ENCODE measurements at regions not wholly inside any gene's neighbourhood (a gene's known extent, or its start where the extent isn't known, plus 50 kb on each side); places are given as distances from the start of the nearest gene placed in this dataset.

- intact Hi-C loops (cut with micrococcal nuclease), result no loop called here
- POLR2A ChIA-PET, result no interaction called here
- H3K27me3 ChIP-seq (replicated peaks in 1 of 4; ENCODE audit: control extremely low read depth in 1 of 4, control insufficient read depth in 3 of 4, insufficient read depth in 4 of 4, low read length in 3 of 4), result no peaks in the 10 kb centered on the region
- Mint-ChIP-seq H3K9me3 (ENCODE audit: insufficient read depth) (no peaks in the 10 kb centered on the region), H3K27me3 (peaks cover 3% of the 10 kb centered on the region), H3K4me3 (no peak overlapping the region), H3K4me1 (no peaks in the 10 kb centered on the region), H3K27ac (no peak overlapping the region)
- no peak overlapping the region for H3K27ac ChIP-seq (ENCODE audit: low read length in 2 of 2)
- CTCF ChIA-PET, result no interaction called here
- DNase-seq, result no peak
- H3K4me2 ChIP-seq (replicated peaks; ENCODE audit: low read depth, low read length, poor library complexity, severe bottlenecking), result no peak overlapping the region
- H3K4me1 ChIP-seq (ENCODE audit: control insufficient read depth in 2 of 2, insufficient read depth in 2 of 2, low read length in 2 of 2), result no peaks in the 10 kb centered on the region
- H3K79me2 ChIP-seq (ENCODE audit: control insufficient read depth, insufficient read depth, low read length), result no peaks in the 10 kb centered on the region
- H3K36me3 ChIP-seq (replicated peaks in 1 of 2; ENCODE audit: control extremely low read depth in 1 of 2, control insufficient read depth in 1 of 2, extremely low read depth in 1 of 2, insufficient read depth in 2 of 2, low read length in 1 of 2), result no peaks in the 10 kb centered on the region
- no peak overlapping the region for H3K9ac ChIP-seq (ENCODE audit: low read length)
- 100% methylated on average over 3 of the region's 4 CpGs for WGBS (ENCODE audit: insufficient coverage)
- ATAC-seq (ENCODE audit: low read depth), result no peak
- no peaks in the 10 kb centered on the region for H4K20me1 ChIP-seq (ENCODE audit: control insufficient read depth, insufficient read depth, low read length, poor library complexity, severe bottlenecking)
- TF ChIP-seq CTCF (IDR thresholded peaks at IDR 0.05) (no peak), EZH2 (IDR thresholded peaks at IDR 0.05; ENCODE audit: borderline replicate concordance, insufficient read depth, low read depth, low read length, poor library complexity, severe bottlenecking) (no peak)
- no peak overlapping the region for H3K4me3 ChIP-seq (ENCODE audit: control extremely low read depth in 1 of 5, extremely low read depth in 1 of 5, insufficient read depth in 1 of 5, low read depth in 2 of 5, low read length in 4 of 5)
- H2AFZ ChIP-seq (ENCODE audit: insufficient read depth, low read depth, low read length, poor library complexity, severe bottlenecking), result no peak overlapping the region
- no peaks in the 10 kb centered on the region for H3K9me3 ChIP-seq (ENCODE audit: control extremely low read depth in 1 of 3, control insufficient read depth in 2 of 3, insufficient read depth in 1 of 3, low read length in 2 of 3)
Measured at GRCh38 chr1:220970311-220970710, 91.1 kb downstream of the HLX start.

GRCh38 chr1:220971221-220971620 is 92.0 kb downstream of the HLX start:
- no peak overlapping the region for H3K27ac Mint-ChIP-seq

More at GRCh38 chr1:220971221-220971620, 92.0 kb downstream of the HLX start:
- WGBS (ENCODE audit: insufficient coverage), result no CpG with 5 or more reads among the region's 5 CpGs
- intact Hi-C loops (cut with micrococcal nuclease), result no loop called here
- no peaks in the 10 kb centered on the region for H3K4me1 ChIP-seq (ENCODE audit: control insufficient read depth in 2 of 2, insufficient read depth in 2 of 2, low read length in 2 of 2)
- no peaks in the 10 kb centered on the region for H3K9me3 Mint-ChIP-seq (ENCODE audit: insufficient read depth)
- no peak overlapping the region for H3K4me2 ChIP-seq (replicated peaks; ENCODE audit: low read depth, low read length, poor library complexity, severe bottlenecking)
- no peak overlapping the region for H3K4me3 ChIP-seq (ENCODE audit: control extremely low read depth in 1 of 5, extremely low read depth in 1 of 5, insufficient read depth in 1 of 5, low read depth in 2 of 5, low read length in 4 of 5)
- H3K27ac ChIP-seq (ENCODE audit: low read length in 2 of 2), result no peak overlapping the region
- H3K79me2 ChIP-seq (ENCODE audit: control insufficient read depth, insufficient read depth, low read length), result no peaks in the 10 kb centered on the region
- no peak overlapping the region for H2AFZ ChIP-seq (ENCODE audit: insufficient read depth, low read depth, low read length, poor library complexity, severe bottlenecking)
- DNase-seq, result no peak
- POLR2A ChIA-PET, result no interaction called here
- ATAC-seq (ENCODE audit: low read depth), result no peak
- no peaks in the 10 kb centered on the region for H3K9me3 ChIP-seq (ENCODE audit: control extremely low read depth in 1 of 3, control insufficient read depth in 2 of 3, insufficient read depth in 1 of 3, low read length in 2 of 3)
- H3K27me3 ChIP-seq (replicated peaks in 1 of 4; ENCODE audit: control extremely low read depth in 1 of 4, control insufficient read depth in 3 of 4, insufficient read depth in 4 of 4, low read length in 3 of 4), result no peaks in the 10 kb centered on the region
- no peaks in the 10 kb centered on the region for H3K4me1 Mint-ChIP-seq
- H3K27me3 Mint-ChIP-seq, result peaks cover 3% of the 10 kb centered on the region
- H3K36me3 ChIP-seq (replicated peaks in 1 of 2; ENCODE audit: control extremely low read depth in 1 of 2, control insufficient read depth in 1 of 2, extremely low read depth in 1 of 2, insufficient read depth in 2 of 2, low read length in 1 of 2), result no peaks in the 10 kb centered on the region
- no peak for TF ChIP-seq EZH2 (IDR thresholded peaks at IDR 0.05; ENCODE audit: borderline replicate concordance, insufficient read depth, low read depth, low read length, poor library complexity, severe bottlenecking)
- CTCF ChIA-PET, result no interaction called here
- no peak overlapping the region for H3K4me3 Mint-ChIP-seq
- H3K9ac ChIP-seq (ENCODE audit: low read length), result no peak overlapping the region
- no peaks in the 10 kb centered on the region for H4K20me1 ChIP-seq (ENCODE audit: control insufficient read depth, insufficient read depth, low read length, poor library complexity, severe bottlenecking)

Data from B cell (primary cell).